ENCODE measurements at regions not wholly inside any gene's neighbourhood (a gene's known extent, or its start where the extent isn't known, plus 50 kb on each side); places are given as distances from the start of the nearest gene placed in this dataset.

DNA sequence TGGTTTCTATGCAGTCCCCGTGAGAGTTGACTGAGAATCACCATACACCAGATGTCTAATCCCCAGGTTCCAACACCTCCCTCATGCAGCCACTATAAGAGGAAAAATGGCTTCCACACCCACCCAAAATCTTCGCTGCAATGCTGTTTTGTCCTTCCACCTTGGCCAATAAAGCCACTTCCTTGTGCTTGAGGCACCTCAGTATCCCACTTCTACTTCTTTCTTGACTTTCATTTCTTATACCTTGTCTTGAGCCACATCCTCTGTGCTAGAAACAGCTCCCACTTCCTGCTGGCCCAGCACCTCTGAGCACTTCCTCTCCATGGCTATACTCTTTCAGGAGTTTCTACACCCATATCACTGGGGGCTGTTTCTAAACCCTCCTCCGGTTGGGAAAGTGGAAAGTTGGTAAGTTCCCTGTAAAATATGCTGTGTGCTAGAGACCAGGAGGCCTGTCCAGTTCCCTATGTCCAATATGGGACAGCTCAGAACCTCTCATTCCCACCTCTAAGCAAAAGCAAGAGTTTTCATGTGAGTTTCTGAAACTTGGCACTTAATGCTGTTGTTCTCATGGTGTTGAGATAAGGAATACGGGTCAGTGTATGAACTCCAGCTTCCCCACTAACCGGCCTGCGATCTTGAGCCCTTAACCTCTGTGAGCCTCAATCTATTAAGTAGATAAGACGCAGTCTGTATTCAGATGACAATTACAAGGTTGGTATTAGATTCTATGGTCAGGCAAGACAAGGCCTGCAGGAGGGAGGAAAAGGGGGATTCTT is 209.1 kb upstream of the ID2 start:
- peak in 1 of 2 donors; percentile 38 for DNase-seq

GRCh38 chr2:8475349-8476031 is 206.4 kb upstream of the ID2 start:
- DNase-seq: peak; percentile 24 to 54

DNA sequence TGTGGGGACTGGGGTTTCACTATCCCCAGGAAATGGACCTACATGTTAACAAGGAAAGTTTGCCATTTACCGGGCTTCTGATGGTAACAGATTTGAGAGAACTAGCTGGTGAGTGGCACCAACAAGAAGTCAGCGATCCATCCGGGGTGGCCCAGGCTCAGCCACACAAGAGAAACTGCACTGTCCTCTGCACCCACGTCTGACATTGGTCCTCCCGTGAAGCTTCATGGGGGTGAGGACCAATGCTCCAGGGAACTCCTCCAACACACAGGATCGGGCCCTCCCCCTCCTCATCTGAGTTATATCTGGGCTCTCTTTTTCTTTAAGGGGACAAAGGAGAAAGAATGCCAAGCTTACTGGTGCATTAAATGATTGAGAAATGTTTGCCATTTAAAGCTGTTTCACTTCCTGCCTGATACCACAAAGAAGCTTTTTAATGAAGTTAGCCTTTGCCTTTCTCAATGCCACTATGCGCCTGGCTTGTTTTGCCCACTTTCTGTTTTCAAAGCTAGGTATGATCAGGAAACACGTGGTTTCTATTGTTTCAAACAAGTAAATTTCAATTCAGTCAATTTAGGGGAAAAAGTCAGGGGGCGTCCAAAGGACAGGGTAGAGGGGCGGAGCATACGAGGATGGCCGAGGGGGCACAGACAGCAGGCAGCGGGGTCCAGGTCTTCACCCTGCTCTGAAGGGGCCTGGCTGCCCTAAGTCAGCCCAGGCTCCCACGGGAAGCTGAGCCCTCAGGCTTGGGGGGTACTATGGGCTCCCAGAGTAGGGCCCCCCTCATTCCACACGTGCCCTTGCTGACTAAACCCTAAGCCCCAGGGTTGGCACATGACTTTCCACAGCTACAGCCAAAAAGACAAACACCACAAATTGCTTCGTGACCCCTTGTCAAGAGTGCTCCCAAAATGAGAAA is 204.0 kb upstream of the ID2 start:
- DNase-seq: peak; percentile 50 to 66

DNA sequence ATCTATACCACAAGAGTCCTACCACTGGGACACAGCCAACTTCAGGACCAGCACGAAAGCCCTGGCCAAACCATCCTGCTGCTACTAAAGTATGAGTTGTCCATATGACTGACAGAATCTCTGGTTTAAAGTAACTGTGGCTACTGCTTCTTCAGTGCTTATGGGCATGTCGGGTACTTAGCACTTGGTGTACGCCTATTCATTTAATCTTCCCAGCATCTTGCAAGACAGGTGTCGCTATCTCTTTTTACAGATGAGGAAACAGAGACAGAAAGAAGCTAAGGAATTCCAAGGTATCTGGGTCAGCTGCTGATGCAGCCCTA is 203.4 kb upstream of the ID2 start:
- no peak for DNase-seq

DNA sequence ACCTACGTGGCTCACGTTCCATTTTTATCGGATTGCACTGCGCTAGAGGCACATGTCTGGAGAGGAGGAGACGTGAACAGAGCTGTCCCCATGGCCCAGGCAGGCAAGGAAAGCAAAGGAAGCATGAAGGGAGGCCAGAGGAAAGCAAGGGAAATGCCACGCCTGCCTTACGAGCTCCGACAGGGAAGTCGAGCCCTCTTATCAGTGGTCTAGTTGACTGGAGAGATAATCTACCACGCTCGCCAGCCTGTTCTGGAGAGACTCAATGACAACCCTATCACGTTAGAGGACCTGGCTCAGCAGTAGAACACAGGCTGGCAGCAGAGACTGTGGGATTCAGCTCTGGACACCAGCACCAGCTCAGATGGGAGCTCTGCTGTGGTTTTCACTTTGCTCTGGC is 202.6 kb upstream of the ID2 start:
- no peak for DNase-seq

DNA sequence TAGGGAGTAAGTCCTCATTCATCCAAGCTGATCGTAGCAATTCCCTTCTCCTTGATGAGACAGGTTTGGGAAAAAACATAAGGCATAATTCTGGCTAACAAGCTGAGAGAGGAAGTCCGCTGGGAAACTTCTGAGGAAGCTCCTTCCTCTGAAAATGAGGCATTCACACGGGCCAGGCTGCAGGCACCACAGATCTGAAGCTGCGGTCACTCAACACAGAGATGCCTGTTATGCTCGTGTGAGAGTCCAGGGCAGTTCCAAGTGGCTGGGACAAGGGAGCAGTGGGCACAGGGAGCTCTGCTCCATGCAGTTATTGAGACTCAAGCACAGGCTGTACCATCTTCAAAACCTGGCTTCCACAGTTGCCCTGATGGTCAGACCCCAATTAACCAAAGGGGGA is 200.9 kb upstream of the ID2 start:
- no peak for DNase-seq

DNA sequence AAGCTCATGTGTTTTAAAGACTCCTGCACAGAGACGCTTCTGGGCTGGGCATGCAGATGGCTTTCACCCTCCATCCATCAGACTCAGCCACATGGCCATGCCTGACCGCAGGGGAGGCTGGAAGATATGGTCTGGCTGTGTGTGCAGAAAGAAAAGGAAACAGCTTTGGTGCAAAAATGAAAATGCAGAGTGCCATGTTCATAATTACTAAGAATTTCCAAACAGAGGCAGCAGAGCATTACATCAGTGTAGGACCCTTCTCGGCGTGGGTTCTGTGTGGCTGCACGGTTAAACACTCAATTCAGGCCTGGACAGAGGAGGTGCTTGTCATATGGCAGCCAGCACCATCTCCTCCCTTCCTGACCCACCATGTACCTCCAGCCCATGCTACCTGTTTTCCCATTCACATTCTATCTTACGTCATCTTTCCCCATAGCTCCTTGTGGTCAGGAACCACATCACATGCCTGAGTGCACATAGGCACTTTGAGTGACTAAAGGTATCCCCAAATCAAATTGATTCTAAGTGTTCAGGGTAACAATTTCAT is 200.3 kb upstream of the ID2 start:
- peak in 1 of 2 donors; percentile 36 for DNase-seq

- DNase-seq: no peak
Observed at GRCh38 chr2:8482432-8482831, 199.4 kb upstream of the ID2 start.

DNA sequence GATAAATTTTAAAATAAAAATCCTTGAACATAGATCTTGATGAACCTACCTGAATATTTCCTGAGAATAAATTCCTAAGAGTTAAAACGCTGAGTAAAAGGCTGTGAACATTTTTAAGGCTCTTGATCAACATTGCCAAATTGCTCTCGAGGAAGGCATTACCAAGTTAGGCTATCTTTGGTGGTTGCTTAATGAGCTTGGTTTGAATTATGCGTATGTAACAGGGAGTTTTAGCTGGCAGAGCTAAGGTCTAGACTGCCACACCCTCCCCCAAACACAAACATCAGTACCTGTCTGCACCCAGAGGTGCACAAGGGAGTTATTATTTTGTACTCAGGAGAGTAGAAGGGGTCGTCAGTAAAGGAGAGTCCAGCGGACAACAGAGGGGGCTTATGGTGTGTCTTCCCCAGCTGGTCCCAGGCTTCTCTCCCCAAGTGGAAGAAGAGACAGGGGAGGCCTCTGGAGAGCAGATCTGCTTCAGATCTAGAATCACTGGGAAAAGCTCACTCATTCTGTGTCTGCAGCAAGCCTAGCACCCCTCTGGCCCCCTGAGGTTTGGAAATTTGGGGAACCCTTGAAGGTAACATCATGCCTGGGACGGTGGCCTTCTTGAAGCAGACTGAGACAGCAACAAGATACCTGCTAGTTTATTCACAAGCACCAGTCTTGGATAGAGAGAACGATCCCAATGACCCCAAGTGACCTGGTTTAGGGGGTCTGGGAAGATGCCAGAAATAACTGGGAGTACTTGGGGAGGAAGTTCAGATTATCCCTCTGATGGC is 197.2 kb upstream of the ID2 start:
- DNase-seq: peak in 1 of 2 donors; percentile 33

DNA sequence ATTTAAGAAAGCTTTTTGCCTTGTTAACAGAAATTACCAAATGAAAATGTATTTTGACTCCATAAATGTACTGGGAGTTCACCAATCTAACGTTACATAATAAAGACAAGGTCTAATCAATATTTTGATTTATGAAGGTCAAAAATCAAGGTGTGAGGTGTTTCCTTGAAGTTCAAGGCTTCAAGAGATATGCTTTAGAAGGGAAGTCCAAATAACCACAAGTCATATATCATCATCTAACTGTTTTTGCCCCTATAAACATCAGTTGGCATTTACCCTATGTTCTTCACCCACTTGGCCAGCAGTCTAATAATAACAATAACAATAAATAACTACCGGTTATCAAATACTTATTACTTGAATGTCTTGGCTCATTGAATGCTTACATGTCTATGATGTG is 196.1 kb upstream of the ID2 start:
- no peak for DNase-seq

DNA sequence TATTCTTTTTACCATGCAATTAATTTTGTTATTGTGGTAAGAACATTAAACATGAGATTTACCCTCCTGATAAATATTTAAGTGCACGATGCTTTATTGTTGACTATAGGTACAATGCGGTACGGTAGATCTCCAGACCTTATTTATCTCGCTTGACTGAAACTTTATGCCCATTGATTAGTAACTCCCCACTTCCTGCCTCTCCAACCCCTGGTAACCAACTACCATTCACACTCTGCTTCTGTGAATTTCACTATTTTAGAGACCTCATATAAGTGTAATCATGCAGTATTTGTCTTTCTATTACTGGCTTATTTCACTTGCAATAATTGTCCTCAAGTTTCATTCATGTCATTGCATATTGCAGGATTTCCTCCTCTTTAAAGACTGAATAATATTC is 195.7 kb upstream of the ID2 start:
- peak in 1 of 2 donors; percentile 39 for DNase-seq

DNA sequence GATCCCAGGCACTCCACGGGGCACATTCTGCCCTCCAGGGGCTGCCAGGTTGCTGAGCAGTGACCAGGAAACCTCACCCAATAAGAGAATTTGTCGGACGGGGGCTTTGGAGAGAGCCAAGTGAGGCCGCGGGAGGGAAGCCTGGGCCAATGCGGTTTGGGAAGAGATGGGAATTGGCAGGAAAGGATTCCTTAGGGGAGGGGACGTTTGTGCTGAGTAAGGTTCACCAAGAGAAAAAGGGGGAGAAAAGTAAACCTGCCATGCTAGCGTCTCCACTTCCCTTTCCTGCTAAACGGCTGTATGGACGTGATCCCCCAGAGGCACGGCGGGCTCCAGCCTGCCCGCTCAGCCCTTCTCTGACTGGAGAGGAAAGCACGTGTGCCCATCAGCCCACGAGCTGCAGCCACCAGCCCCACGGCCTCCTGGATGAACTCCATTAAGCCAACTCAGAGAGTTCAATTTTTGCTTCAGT is 194.4 kb upstream of the ID2 start:
- DNase-seq: no peak

- peak; percentile 83 to 87 for DNase-seq
Observed at GRCh38 chr2:8488001-8488738, 193.7 kb upstream of the ID2 start.

GRCh38 chr2:8489221-8489620 is 192.6 kb upstream of the ID2 start:
- no peak for DNase-seq

DNA sequence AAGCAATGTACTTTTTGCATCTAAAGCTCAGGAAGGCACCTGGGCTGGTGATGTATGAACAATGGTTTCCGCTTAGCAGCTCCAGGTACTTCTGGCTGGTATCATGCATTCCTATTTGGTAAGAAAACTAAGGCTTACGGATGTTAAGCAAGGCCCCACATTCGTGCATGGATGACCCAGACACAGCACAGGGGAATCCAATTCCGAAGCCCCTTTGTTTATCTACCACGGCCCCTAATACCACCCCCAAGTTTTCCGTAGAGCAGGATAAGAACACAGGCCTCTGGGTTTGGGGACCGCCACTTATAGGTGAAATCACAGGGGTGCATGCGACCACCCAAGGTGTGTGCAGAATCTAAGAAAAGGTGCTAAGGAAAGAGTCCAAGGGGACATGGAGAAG is 192.1 kb upstream of the ID2 start:
- DNase-seq: no peak

GRCh38 chr2:8490166-8490721 is 191.6 kb upstream of the ID2 start:
- no peak for DNase-seq

- DNase-seq: no peak
Observed at GRCh38 chr2:8491296-8492027, 190.4 kb upstream of the ID2 start.

DNA sequence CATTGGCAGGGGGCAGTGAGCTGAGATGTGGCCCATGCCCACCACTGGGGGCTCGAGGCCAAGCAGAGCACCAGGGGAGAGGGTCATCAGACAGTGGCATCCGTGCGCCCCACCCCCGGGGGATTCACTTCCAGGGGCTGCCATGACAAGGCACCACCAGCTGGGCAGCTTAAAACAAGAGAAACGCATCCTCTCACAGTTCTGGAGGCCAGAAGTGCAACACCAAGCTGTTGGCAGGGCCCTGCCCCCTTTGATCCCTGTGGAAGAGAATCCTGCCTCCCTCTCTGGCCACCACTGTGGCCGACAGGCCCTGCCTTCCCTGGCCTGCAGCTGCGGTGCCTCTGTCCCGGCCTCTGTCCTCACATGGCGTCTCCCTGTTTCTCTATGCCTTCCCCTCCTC is 187.7 kb upstream of the ID2 start:
- no peak for DNase-seq

GRCh38 chr2:8494589-8494988 is 187.3 kb upstream of the ID2 start:
- DNase-seq: no peak

DNA sequence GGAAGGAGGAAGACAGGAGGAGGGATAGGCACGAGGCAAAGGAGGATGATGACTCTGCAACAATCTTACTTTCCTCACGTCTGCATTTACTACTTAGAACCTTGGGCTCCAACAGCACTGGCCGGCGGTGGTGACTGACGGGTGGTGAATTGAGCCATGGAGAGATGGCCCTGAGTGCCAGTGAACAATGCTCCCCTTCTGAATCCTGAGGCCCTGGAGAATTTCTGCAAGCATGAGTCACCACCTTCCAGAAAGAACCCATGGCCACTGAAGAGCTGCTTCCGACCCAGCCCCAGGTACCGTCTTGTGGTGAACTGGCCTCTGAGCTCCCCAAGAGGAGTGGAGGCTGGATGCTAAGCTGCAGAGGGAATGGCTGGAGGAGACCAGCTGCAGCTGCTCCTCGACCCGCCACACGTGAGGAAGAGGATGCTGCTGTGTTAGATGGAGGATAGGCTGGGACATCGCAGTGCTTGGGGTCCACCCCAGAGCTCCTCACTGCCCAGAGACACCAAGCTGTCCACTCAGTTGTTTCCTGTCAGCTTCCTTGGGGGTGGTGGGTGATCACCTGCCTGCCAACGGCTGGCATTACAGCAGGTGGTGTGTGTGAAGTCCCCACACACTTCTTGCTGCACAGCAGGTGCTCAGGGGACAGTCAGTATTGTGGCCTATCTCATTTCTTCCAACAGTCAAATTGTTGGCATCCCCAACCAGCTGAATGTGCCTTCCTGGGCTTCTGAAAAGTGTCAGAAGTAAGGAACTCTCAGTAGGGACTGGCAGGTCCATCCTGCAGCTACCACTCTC is 186.5 kb upstream of the ID2 start:
- no peak for DNase-seq
